Neuron (in vitro differentiated cells): ENCODE measurements at regions not wholly inside any gene's neighbourhood (a gene's known extent, or its start where the extent isn't known, plus 50 kb on each side); places are given as distances from the start of the nearest gene placed in this dataset.

Source experiments
- H2AFZ ChIP-seq: one replicate; pipeline ENCODE4 v1.6.1; 2013; ENCODE audit warnings: low read depth, mild to moderate bottlenecking, inconsistent platforms, low read length, moderate library complexity
- H3K27me3 ChIP-seq: one replicate; pipeline ENCODE4 v1.6.1; 2013; ENCODE audit warnings: low read length; ENCODE audit not compliant: insufficient read depth
- H3K36me3 ChIP-seq: one replicate; pipeline ENCODE4 v1.6.1; 2013; ENCODE audit warnings: low read length; ENCODE audit not compliant: insufficient read depth
- H3K4me1 ChIP-seq: one replicate; pipeline ENCODE4 v1.6.1; 2013; ENCODE audit warnings: low read length; ENCODE audit not compliant: insufficient read depth
- H3K4me3 ChIP-seq: 2 replicates; pipeline ENCODE4 v1.5.1; 2013; ENCODE audit warnings: mild to moderate bottlenecking, low read length, moderate library complexity
- H3K9me3 ChIP-seq: one replicate; pipeline ENCODE4 v1.6.1; 2013; ENCODE audit warnings: low read length

GRCh38 chr4:38609614-38610013 lies 54.4 kb upstream of the KLF3 start:
- Histone ChIP-seq H3K27me3 (no peaks in the 10 kb centered on the region), H3K4me3 (no peak overlapping the region), H3K4me1 (peaks cover 31% of the 10 kb centered on the region), H3K36me3 (no peaks in the 10 kb centered on the region), H3K9me3 (no peaks in the 10 kb centered on the region), H2AFZ (no peak overlapping the region)

DNA sequence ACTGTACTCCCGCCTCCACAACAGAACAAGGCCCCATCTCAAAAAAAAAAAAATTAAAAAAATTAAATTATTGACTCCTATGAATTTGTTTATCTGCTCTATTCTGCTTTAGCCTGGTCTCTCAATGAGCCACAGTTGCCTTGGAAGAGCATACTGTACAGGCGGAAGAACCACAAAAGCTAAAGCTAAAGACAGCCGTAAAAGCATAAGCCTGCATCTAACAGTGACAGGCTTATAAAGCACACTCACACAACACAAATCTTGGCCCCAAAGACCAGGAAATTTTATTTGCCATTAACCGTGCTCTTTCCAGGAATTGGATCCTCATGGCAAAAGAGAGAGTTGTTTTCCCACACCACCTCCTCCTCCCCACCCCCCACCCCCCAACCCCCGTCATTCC lies 53.5 kb upstream of the KLF3 start:
- H3K4me3 ChIP-seq, result no peak overlapping the region
- no peaks in the 10 kb centered on the region for H3K27me3 ChIP-seq
- no peak overlapping the region for H2AFZ ChIP-seq
- H3K36me3 ChIP-seq, result no peaks in the 10 kb centered on the region
- no peaks in the 10 kb centered on the region for H3K9me3 ChIP-seq
- H3K4me1 ChIP-seq, result peaks cover 28% of the 10 kb centered on the region

DNA sequence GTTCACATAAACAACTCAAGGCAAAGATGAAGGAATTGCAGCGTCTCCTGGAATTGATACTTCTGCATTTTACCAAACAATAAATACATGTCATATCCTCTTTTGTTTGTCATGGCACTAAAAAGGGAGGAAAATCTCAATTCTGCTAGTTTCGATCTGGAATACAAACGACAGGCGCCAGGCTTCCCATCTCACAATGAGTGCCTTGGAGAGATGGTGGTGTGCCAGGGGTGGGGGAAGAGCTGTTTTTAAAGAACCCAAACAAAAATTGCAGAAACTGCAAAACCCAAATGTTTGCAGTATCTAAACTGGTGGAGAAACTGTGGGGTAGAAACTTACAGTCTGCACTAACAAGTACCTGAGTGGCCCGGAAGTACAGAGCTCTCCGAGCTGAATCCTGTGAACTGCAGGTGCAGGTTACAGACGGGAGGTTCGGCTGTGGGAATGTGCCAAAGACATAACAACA lies 53.0 kb upstream of the KLF3 start:
- Histone ChIP-seq H3K9me3 (no peaks in the 10 kb centered on the region), H2AFZ (no peak overlapping the region), H3K36me3 (no peaks in the 10 kb centered on the region), H3K27me3 (no peaks in the 10 kb centered on the region), H3K4me3 (no peak overlapping the region), H3K4me1 (peaks cover 24% of the 10 kb centered on the region)

GRCh38 chr4:38611676-38612075 lies 52.3 kb upstream of the KLF3 start:
- Histone ChIP-seq H3K27me3 (no peaks in the 10 kb centered on the region), H3K9me3 (no peaks in the 10 kb centered on the region), H3K4me1 (peaks cover 18% of the 10 kb centered on the region), H3K4me3 (no peak overlapping the region), H3K36me3 (no peaks in the 10 kb centered on the region), H2AFZ (no peak overlapping the region)

DNA sequence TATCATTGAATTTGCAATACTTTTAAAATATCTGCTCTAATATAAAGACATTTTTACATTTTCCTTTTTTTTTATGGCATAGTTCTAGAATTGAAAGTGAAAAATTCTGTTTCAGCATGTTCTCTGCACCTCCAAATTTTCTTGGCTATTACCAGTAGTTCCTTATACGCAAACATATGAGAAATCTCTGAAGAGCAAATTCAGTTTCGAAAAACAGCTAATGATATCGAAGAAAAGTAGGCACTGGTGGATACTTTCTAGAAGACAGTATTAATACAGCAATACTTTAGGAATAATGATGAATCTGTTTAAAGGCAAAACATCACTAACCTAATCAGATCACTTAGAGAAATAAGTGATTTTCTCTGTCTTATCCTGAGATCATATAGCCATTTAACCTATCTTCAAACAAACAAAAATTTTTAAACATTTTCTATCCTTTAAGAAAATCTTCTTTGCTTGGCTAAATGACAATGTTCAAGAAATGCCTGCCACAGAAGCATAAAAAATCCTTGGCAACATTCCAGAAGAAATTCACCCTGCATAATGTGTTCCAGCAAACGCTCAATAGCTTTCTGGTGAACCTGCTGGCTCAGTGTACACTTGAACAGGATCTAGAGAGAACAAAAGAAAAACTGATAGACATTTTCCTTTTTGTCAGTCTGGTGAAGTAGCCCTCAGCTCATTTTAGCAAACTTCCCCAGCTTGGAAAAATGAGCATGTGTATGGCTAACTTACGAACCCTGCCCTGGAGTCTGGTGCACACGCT lies 51.2 kb upstream of the KLF3 start:
- H3K9me3 ChIP-seq, result no peaks in the 10 kb centered on the region
- H3K4me1 ChIP-seq, result peaks cover 18% of the 10 kb centered on the region
- no peaks in the 10 kb centered on the region for H3K36me3 ChIP-seq
- H3K4me3 ChIP-seq, result no peak overlapping the region
- no peak overlapping the region for H2AFZ ChIP-seq
- no peaks in the 10 kb centered on the region for H3K27me3 ChIP-seq
